Endothelial cell of umbilical vein (primary cell): ENCODE measurements at regions not wholly inside any gene's neighbourhood (a gene's known extent, or its start where the extent isn't known, plus 50 kb on each side); places are given as distances from the start of the nearest gene placed in this dataset.

Source experiments
- EZH2 ChIP-seq: IDR thresholded peaks from 2 replicates; pipeline ENCODE4 v1.6.1; 2012; ENCODE audit warnings: borderline replicate concordance, low read depth, mild to moderate bottlenecking, moderate library complexity, low read length, inconsistent platforms; ENCODE audit not compliant: severe bottlenecking
- FOS ChIP-seq: IDR thresholded peaks from 2 replicates; pipeline ENCODE4 v1.6.1; 2011; ENCODE audit warnings: mild to moderate bottlenecking, low read length, moderate library complexity, borderline replicate concordance; ENCODE audit not compliant: insufficient read depth
- GATA2 ChIP-seq: IDR thresholded peaks from 2 replicates; pipeline ENCODE4 v1.7.0; 2011; ENCODE audit warnings: low read depth, mild to moderate bottlenecking, moderate library complexity, mixed read lengths, low read length; ENCODE audit not compliant: insufficient read length, insufficient read depth
- JUN ChIP-seq: IDR thresholded peaks from 2 replicates; pipeline ENCODE4 v1.6.1; 2011; ENCODE audit warnings: borderline replicate concordance, low read depth; ENCODE audit not compliant: insufficient read length, insufficient read depth
- MYC ChIP-seq: IDR thresholded peaks from one replicate; pipeline ENCODE4 v1.6.1; 2011; ENCODE audit warnings: mild to moderate bottlenecking, low read depth, low read length
- POLR2A ChIP-seq: IDR thresholded peaks from 2 replicates; pipeline ENCODE4 v1.6.1; 2012; ENCODE audit warnings: low read depth, mild to moderate bottlenecking, control low read depth, low read length
- POLR2AphosphoS5 ChIP-seq: IDR thresholded peaks from 2 replicates; pipeline ENCODE4 v1.6.1; 2012; ENCODE audit warnings: low read depth, mild to moderate bottlenecking, control low read depth, low read length, moderate library complexity; ENCODE audit not compliant: insufficient read depth
- TF ChIP-seq, protein P1 (sequence below), 2 donors: IDR thresholded peaks; 1 replicate in 1 of 2; 2 replicates in 1 of 2; pipeline ENCODE4 v1.5.1; 2011; ENCODE audit warnings: low read length in 2 of 2, mild to moderate bottlenecking in 2 of 2, moderate library complexity in 2 of 2, control low read depth in 1 of 2, inconsistent platforms in 1 of 2, low read depth in 1 of 2; ENCODE audit not compliant: insufficient read depth in 1 of 2; ENCODE audit errors: extremely low read depth in 1 of 2
- TF ChIP-seq, protein P2 (sequence below): IDR thresholded peaks from 2 replicates; pipeline ENCODE4 v1.6.1; 2011; ENCODE audit not compliant: insufficient read depth, insufficient read length

DNA sequence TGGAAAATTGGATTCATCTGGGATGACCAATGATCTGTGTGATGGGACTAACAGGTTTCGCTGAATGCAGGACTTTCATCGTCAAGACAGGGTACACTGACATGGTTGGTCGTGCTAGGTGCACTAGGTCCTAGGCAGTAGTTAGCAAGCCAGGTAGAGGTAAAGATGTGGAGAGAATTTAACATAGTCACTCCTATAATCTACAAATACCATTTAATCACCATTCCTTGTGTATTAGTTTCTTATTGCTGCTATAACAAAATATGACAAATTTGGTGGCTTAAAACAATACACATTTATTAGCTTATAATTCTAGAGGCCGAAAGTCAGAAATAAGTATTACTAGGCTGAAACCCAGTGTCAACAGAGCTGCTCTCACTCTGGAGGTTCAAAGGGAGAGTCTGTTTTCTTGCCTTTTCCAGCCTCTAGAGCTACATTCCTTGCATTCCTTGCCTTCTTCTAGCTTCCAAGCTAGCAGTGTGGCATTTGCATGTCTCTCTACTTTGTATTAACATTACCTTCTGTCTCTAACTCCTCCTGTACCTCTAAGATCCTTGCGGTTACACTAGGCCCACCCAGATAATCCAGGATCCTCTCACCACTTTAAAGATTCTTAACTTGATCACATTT is 98.7 kb upstream of the GRIA3 start:
- TF ChIP-seq, protein P1, sequence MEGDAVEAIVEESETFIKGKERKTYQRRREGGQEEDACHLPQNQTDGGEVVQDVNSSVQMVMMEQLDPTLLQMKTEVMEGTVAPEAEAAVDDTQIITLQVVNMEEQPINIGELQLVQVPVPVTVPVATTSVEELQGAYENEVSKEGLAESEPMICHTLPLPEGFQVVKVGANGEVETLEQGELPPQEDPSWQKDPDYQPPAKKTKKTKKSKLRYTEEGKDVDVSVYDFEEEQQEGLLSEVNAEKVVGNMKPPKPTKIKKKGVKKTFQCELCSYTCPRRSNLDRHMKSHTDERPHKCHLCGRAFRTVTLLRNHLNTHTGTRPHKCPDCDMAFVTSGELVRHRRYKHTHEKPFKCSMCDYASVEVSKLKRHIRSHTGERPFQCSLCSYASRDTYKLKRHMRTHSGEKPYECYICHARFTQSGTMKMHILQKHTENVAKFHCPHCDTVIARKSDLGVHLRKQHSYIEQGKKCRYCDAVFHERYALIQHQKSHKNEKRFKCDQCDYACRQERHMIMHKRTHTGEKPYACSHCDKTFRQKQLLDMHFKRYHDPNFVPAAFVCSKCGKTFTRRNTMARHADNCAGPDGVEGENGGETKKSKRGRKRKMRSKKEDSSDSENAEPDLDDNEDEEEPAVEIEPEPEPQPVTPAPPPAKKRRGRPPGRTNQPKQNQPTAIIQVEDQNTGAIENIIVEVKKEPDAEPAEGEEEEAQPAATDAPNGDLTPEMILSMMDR (IDR thresholded peaks at IDR 0.05; ENCODE audit: extremely low read depth in 1 of 2, insufficient read depth in 1 of 2, low read depth in 1 of 2, low read length in 2 of 2): no peak
- TF ChIP-seq JUN (no peak), MYC (no peak), EZH2 (no peak), POLR2A (no peak), POLR2AphosphoS5 (no peak), FOS (no peak), GATA2 (no peak)
- TF ChIP-seq, protein P2, sequence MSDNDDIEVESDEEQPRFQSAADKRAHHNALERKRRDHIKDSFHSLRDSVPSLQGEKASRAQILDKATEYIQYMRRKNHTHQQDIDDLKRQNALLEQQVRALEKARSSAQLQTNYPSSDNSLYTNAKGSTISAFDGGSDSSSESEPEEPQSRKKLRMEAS: no peak
